HG03025 (cell line): ENCODE measurements at regions not wholly inside any gene's neighbourhood (a gene's known extent, or its start where the extent isn't known, plus 50 kb on each side); places are given as distances from the start of the nearest gene placed in this dataset.

ENCODE experiments used
- ATAC-seq: cut with Tn5 transposase; IDR thresholded peaks from one replicate; pipeline ENCODE4 v1.9.1; 2021; ENCODE audit warnings: mild to moderate bottlenecking, moderate library complexity; ENCODE audit not compliant: unreplicated experiment, low FRiP score

DNA sequence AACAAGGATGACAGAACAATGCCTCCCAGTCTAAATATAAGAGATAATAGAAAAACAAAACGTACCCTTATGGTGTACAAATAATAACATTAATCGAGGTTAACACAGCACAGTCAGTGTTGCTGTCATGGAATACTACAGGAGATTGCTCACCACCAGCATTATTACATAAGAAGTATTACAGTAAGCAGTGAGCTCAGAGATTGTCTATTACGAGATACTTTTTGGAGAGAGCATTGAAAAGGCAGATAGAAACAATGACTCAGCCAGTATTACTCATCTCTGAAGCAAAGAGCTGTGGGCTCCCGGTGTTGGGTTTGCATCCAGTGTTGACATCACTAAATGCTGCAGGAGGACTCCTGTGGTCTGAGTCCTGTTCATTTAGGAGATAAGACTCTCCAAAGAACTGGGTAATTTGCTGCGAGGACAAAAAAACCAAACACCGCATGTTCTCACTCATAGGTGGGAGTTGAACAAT is 191.9 kb upstream of the SEMA6A start:
- ATAC-seq: peak; percentile 39

DNA sequence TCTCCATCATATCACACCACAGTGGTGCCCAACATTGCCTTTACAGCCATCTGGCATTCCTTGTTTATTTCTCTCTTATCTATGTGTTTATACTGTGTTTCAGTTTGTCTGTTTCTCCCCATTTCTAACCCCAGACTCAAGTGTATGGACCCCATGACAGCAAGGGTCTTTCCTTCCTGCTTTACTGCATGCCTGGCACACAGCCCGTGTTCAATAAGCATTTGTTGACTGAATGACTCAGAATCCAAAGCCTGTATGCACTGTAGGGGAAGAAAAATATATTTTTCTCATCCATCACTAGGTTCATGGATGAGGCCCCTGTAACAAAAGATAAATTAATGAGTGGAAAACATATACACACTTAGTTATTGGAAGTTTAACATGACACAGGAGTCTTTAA is 190.8 kb upstream of the SEMA6A start:
- no peak for ATAC-seq

DNA sequence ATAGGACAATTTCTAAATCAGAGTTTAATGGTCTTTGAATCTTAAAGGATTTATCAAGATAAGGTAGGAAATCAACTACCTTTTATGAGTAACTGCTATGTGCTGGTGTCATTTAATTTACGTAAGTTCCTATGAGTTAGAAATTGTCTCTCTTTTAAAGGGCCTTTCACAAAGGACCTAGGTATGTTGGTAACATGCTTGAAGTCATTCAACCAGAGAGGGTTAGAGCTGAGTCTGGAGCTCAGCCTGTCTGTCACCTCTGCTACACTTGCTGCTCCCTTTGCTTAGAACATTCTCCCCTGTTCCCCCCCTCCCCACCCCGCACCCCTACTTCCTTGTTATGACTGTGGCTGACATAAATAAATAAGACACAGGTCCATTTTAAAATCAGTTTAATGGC is 190.3 kb upstream of the SEMA6A start:
- ATAC-seq: no peak

DNA sequence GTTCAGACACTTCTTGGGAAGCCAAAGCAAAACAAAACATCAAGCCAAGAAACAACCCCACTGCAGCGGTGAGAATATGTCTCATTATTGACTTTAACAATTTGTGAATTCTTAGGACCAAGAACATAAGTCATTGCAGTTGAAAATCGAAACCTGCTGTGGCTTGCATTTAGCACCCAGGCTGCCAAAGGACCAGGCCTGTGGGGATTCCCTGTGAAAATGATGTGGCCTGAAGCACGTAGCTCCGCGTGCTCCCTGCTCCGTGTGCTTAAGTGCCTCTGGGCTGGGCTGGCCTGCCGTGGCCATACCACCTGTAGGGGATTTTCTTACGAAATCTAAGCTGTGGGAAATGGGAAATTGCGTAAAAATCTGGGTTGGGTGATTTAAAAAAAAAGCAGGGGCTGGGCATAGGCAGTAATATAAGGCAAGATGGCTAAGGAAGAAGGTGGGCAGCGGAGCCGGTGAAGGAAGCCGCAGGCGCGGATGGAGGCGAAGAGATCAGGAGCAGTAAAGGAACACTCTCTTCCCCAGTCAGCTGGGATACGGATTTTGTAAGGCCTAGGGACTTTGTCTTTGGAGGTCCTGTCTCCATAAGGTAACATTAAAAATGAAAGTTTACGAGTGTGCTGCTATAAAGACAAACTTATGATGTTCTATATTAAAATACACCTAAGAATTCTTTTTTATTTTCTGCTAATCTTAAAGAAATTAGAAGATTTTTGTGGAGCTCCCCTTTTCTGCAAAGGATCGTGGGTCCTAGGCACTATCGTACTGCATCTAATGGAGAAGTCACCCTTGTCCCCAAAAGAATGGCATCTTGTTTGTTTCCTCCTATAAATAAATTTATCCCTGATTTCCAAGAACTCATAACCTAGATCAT is 189.6 kb upstream of the SEMA6A start:
- peak; percentile 82 for ATAC-seq

DNA sequence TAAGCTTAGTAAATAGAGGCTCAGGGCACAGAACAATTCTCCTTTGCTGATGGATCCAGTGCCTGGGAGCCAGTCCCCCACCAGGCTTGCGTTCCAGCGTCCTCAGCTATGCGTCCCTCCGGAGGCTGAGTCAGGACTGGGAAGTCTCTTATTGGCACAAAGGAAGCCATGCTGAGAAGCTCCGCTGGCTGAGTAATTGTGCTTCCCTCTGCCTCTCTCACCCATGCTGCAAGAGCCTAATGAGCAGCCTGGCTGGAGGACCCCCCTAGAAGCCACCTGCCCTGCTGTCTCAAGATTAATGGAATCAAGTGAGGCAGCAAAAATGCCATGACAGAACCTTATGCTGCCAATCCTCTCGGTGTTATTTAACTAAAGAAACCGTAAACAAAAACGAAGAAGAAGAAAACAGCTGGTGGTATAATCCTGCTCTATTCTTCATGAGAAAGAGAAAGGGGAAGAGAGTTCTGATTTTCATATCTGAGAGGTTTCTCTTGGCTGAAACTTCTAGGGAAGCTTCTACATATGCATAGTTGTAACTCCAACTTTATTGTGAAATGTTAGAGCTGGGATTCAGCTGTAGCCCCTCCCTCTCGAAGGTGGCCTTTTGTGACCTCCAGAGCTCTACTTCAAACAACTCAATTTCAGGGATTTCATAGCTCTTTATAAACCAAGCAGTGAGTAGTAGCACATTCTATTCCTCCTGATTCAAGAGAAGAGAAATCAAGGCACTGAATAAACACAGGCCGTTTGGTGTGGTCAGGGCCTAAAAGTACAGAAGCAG is 185.4 kb upstream of the SEMA6A start:
- no peak for ATAC-seq

DNA sequence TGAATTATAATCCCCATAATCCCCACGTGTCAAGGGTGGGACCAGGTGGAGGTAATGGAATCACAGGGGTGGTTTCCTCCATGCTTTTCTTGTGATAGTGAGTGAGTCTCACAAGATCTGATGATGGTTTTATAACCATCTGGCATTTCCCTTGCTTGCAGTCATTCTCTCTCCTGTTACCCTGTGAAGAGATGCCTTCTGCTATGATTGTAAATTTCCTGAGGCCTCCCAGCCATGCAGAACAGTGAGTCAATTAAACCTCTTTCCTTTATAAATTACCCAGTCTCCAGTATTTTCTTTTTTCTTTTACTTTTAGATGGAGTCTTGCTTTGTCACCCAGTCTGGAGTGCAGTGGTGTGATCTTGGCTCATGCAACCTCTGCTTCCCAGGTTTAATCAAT is 182.7 kb upstream of the SEMA6A start:
- no peak for ATAC-seq

DNA sequence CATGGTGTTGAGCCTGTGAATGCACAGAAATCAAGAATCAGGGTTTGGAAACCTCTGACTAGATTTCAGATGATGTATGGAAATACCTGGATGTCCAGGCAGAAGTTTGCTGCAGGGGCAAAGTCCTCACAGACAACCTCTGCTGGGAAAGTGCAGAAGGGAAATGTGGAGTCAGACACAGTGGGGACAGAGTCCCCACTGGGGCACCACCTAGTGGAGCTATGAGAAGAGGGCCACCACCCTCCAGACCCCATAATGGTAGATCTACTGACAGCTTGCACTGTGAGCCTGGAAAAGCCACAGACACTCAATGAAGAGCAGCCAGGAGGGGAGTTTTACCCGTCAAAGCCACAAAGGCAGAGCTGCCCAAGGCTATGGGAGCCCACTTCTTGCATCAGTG is 181.9 kb upstream of the SEMA6A start:
- no peak for ATAC-seq

DNA sequence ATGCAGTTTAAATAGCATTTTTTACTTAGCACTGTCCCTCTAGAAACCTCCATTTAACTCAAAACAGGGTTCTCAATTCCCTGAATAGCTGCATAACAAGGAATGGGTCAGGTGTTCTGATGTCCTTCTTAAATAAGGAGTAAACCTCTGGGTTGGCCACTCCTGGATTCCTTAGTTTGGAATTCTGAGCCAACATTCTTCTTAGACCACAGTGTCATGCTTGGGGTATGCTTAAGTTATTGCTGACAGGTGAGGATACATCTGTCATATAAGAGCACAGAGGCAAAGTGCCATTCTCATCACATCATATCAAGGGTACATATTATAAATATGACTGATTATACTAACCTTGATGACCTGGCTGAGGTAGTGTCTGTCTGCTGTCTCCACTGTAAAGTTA is 179.9 kb upstream of the SEMA6A start:
- ATAC-seq: no peak

DNA sequence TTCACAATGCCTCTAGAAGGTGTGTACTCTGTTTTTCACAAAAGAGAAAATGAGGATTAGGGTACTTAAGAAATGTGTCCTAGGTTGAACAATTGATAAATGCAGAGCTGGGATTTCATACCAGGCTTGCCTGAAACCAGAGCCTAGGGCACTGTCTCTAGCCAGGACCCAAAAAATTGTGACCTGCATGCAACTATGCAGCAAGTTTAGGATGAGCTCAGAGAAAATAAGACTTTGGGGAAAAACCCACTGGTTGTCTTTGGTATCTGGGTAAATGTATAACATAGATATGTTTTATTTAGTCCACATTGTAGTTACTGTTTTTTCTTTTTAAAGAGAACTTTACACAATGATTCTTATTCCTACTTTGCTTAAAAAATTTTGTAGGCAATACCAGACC is 177.1 kb upstream of the SEMA6A start:
- ATAC-seq: no peak

DNA sequence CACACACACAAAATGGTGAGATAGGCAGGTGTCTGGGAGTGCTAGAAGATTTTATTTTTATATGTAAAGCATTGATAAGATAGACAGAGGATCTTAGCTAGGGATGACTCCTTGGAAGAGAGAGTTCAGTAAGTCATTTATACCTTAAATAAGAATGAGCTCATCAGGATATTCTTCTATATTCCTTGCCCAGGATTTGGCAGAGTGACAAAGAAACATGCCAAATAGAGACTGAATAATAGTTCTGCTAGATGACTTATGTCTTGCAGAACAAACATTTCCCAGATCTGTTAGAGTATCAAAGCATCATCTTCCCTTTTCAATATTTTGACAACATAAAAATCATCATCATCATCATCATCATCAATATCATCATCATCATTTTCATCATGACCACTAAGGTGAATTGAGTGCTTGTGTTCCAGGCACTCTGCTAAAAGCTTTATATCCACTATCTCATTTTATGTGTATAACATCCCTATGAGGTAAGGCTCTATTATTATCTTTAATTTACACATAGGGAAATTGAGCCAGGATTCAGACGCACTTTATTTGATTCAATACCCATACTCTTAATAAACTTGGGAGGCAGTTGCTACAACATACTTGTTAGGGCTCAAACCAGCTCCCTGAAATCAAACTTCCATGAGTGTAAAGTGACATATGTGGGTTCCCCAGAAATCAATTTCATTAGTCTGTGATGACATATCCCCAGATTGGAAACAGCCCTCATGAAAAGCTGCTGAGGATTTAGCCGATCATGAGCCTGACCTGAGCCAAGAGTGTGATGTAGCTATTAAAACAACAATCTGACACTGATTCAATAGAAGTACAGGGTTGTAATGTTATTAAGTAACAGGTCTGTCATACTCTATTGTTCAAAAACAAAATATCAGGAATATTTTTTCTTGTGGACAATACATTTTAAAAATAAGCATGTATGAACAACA is 176.3 kb upstream of the SEMA6A start:
- ATAC-seq: no peak

DNA sequence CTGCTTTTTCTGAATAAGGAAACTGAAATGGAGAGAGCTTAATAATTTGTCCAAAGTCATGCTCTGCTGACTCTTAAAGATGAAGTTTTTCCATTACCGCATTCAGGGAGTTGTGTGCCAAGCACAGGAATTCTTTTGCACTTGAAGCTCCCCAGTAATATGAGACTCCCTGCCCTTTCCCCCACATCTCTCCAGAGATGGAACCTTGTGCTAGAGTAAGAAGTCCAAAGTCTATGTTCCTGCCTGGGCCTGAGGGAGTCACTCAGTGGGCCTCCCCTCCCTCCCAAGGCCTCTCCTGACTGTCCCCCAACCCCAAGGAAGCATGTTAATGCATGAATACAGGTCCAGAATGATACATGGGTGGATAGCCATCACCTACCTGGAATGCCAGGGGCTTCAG is 173.3 kb upstream of the SEMA6A start:
- ATAC-seq: no peak

DNA sequence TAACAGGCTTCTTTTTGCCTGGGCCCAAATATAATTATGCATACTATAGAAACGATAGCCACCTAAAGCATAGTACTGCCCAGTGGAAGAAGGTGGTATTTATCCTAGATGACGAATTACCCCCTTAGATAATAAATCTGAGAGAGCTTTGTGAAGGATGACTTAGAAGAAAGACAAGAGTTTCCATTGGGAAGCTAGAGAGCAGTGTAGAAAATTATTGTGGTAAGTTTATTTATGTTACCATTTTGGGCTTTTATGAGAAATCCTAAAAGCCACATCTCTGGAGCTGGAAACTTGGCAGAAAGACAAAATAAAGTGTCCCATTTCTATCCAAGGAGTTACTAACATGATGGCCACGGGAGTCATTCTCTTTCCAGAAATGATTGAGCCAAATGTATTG is 172.0 kb upstream of the SEMA6A start:
- no peak for ATAC-seq

DNA sequence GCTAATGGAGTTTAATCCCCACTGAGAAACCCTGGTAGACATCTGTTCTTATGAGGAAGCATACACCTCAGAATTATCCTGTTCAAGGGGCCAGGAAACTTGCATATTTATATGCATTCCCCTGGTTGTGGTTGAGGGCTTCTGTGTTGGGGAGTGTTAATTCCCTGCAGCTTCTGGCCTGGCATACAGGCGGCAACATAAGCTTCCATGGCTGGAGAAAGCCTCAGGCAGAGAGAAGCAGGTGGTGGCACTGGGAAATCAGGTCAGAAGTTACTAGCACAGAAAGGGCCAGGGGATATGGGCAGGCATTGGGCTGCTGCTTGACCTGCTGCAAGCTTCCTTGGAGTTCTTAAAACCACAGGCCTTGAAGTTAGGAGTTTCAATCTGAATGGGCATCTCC is 166.1 kb upstream of the SEMA6A start:
- ATAC-seq: no peak

DNA sequence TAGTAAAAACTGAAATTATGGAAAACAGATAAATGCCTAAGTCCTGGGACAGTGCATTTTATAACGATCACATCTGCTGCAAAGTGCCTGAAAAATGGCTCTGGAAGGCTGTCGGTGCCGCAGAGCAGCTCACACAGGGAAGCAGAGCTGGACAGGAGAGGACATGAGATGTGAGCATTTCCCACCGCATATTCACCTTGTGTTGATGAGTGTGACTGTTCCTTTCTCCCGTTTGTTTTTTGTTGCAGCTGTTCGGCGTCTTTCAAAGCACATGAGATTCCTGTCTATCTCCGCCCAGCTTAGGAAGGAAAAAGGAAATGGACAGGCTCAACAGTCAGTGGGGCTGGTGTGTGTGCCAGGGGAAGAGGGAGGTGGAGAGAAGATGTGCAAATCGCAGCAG is 164.9 kb upstream of the SEMA6A start:
- no peak for ATAC-seq

DNA sequence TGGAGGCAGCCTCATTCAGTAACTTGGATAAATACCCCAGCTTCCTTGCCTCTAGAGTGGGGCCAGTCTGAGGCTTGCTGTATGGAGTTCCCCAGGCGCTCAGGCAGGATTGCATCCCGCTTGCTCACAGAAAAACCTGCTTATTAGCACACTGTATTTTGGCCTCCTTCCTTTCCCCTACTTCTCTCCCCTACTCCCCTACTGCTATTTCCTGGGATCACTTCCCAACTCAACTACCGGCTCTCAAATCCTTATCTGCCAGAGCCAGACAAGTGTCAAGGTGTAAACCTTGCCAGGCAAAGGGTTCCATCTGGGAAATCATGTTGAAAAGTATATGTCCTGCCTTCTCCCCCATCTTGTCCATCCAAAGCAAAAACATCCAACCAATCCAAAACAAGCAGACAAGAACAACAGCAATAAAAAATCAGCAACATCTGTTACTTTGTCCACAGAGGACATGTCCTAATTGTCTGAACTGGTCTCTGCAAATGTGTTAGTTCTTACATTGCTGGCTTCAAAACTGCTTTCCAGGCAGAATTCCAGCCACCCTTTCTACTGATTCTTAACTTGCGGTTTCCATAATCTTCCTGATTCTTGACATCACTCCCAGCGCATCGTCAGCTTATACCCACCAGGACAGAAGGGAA is 164.1 kb upstream of the SEMA6A start:
- no peak for ATAC-seq

DNA sequence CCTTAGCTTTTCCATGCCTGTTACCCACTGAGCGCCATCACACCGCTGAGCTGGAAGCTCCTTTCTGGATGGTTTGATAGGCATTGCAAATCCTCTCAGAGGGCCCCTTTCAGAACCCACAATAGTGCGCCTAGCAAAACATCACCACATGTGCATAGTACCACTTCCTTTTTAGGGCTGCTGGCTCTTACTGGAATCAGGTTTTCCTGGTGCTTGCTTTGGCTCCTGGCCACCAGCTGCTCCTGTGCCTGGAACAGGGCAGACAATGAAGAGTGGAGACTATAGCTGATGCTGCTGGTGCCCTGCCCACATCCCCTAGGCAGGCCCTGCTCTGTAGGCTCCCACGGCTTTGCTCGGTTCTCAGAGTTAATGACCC is 163.6 kb upstream of the SEMA6A start:
- no peak for ATAC-seq

DNA sequence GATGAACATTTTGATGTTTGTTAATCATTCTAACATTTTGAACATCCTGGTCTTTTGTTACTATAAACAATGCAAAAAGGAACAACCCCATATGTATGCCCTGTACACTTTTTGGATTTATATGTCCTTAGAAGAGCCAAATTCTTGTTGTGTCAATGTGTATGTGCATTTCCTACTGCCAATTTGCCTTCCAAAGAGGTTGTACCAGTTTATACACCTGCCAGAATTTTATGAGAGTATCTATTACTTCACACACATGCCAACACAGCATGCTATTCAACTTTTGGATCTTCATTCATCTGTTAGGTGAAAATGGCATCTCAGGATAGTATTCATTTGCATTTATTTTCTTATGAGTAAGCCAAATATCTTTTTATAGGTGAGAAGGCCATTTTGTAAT is 162.0 kb upstream of the SEMA6A start:
- no peak for ATAC-seq

DNA sequence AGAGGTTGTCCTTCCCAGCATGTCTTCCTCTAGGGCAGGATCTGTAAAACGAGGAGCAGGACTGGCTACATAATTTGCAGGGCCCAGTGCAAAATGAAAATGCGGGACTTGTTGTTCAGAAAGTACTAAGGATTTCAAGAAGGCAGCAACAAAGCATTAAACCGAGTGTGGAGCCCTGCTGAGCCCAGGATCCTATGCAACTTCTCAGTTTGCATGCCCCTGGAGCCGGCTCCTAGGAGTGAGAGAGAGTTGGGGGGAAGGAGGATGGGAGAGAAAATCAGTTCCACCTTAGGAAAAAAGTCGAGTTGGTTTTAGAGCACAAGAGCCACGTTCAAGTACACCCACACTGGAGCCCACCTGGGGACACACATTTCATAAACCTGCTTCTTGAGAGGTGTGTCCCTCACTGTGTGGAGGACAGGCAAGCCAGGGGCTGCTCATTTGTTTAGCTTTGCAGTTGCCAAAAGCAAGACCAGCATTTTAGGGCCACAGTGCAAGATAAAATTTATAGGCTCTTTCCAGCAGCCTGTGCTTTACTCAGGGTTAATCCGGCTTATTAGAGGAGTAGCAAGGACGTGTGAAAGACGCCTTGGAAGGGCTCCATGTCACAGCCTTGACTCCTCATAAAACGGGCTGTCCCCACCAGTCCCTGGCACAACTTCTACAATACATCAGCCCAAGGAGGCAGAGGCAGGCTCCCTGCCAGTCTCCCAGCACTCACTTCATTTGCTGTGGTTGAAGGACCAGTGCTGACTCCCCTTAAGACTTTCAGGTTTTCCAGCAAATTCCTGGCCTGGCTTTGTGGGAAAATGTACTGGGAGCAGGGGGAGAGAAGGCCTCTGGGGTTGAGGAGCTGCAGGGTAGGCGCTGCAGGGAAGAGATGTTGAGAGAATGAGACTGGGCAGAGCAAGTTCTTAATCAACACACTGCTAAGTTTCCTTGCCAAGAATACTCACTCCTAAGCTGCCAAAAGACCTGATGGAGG is 159.7 kb upstream of the SEMA6A start:
- ATAC-seq: no peak

DNA sequence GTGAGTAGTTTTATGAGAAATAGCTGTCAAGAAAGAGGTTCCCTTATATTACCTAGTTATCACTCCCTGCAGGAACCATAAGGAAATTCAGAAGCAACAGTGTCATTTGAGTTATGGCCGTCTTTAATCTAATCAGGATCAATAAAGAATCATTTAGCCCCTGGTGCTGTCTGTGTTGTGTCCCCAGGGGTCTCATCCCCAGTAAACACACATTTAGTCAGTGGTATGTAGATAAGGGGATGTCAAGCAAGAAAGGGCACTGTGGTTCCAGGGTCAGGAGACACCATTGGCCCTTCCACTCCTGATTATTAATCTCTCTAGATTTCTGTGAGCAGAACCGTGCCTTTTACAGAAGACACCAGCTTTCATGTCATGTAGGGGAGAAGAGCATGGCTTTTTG is 158.0 kb upstream of the SEMA6A start:
- no peak for ATAC-seq
